Activated CD4-positive, alpha-beta T cell treated with anti-CD3 and anti-CD28 coated beads, Interleukin-2, amount 50 U/mL, for 16 hours (primary cell): ENCODE measurements at regions not wholly inside any gene's neighbourhood (a gene's known extent, or its start where the extent isn't known, plus 50 kb on each side); places are given as distances from the start of the nearest gene placed in this dataset.
"Not testable (repeated sequence)": the region's sequence is repeated elsewhere in the genome, so short reads cannot be mapped to it uniquely, and the experiment has no call there.

ENCODE experiments used
- DNase-seq: peaks from one replicate; pipeline ENCODE4 v3.0.0-alpha.2; 2020

GRCh38 chr12:78269620-78270019 is 438.9 kb downstream of the NAV3 start:
- DNase-seq = no peak

DNA sequence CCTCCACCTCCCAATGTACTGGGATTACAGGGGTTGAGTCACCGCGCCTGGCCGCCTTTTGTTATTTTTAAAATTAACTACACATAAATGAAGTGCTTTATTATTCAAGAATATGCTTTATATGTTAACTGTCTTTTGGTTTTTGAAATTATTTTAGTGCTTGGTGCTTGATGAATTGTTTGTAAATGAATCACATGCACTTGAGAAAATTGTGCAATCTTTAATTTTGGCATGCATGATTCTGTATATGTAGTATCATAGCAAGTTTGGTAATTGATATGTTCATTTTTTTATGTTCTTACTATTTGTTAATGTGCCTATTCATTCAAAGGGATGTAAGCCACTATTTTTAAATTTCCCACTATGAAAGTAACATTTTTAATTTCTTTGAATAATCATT is 440.9 kb downstream of the NAV3 start:
- DNase-seq = no peak

- no peak for DNase-seq
Measured at GRCh38 chr12:78275886-78276285, 445.2 kb downstream of the NAV3 start.

DNA sequence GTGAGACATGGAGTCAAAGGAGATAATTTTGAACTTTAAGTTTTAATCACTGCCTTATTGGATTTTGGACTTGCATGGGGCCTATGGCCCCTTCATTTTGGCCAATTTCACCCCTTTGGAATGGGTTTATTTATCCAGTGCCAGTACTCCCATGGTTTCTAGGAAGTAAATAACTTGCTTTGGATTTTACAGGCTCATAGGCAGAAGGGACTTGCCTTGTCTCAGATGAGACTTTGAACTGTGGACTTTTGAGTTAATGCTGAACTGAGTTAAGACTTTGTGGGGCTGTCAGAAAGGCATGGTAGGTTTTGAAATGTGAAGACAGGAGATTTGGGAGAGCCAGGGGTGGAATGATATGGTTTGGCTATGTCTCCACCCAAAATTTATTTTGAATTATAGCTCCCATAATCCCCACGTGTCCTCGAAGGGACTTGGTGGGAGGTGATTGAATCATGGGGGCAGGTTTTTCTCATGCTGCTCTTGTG is 448.1 kb downstream of the NAV3 start:
- no peak for DNase-seq

DNA sequence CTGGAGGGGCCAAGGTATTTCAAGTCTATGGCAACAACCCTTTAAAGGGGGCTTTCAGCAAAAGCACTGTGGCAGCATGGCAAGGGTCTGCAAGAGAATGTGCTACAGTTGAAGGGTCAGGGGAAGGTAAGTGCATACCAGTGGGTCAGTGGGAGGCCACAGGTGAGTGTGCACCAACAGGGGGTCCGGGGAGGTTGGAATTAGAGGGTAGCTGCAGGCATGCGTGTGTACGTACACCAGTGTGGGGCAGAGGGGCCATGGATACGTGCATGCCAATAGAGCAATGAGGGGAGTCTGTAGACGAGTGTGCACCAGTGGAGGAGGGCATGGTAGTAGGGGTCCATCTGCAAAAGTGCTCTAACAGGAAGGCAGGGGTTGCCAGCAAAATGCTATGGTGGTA is 448.9 kb downstream of the NAV3 start:
- no peak for DNase-seq

DNA sequence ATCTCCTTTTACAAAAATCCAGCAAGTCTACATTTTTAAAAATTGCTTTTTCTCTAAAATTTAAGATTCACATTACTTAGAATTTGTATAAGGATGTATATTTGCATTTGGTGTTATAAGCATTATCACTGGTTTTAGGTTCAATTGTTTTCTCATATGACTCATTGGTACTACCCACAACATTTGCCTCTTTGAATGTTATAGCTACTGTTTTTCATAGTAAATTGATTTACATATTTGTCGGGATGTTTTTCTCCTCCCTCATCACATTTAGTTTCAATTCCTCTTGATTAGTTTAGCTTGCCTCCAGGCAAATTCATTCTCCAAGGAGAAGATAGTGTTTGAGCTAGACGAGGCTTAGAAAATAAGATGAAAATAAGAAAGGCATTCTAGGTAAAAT is 450.4 kb downstream of the NAV3 start:
- not testable (repeated sequence) for DNase-seq

DNA sequence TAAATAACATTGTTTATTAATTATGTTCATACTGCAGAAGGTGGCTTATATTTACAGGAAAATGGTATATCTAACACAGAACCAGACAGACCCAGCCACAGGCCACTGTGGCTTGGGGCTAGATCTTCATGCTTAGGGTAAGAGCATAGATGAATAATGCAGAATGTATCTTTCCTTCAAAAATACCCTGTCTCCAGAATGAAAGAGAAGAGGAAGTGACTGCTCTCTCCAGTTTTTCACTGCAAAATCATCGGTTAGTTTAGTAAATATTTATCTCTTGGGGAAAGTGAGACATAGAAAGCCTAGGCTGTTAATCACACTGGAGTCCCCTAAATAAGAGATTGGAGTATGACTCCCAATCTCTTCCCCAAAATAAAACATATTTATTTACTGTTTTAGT is 453.7 kb downstream of the NAV3 start:
- no peak for DNase-seq

- DNase-seq = no peak
Measured at GRCh38 chr12:78290606-78291345, 460.1 kb downstream of the NAV3 start.

GRCh38 chr12:78293059-78293686 is 462.5 kb downstream of the NAV3 start:
- DNase-seq = no peak

GRCh38 chr12:78301282-78301681 is 470.6 kb downstream of the NAV3 start:
- DNase-seq = not testable (repeated sequence)

DNA sequence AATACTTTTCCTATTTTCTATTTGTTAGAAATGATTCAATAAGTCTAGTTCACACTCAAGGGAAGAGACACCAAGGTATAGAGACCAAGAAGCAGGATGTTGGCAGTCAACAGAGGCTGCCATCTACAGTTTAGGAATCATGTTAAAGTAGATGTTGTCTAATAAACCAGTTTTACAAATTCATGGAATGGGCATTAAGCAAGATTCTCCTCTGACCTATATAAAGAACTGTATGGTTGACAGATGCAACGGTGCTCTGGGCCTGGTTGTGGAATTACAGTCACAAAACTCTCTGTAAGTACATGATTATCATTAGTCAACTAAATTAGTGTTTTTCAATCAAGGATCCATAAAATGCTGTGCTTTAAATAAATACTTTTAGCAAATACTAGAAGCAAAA is 475.1 kb downstream of the NAV3 start:
- no peak for DNase-seq

GRCh38 chr12:78306236-78306635 is 475.5 kb downstream of the NAV3 start:
- DNase-seq = no peak

GRCh38 chr12:78308701-78309100 is 478.0 kb downstream of the NAV3 start:
- DNase-seq = no peak

GRCh38 chr12:78315028-78315427 is 484.3 kb downstream of the NAV3 start:
- DNase-seq = no peak

- no peak for DNase-seq
Measured at GRCh38 chr12:78316136-78316535, 485.4 kb downstream of the NAV3 start.

GRCh38 chr12:78316631-78317468 is 486.2 kb downstream of the NAV3 start:
- DNase-seq = no peak

GRCh38 chr12:78321696-78322095 is 491.0 kb downstream of the NAV3 start:
- no peak for DNase-seq

DNA sequence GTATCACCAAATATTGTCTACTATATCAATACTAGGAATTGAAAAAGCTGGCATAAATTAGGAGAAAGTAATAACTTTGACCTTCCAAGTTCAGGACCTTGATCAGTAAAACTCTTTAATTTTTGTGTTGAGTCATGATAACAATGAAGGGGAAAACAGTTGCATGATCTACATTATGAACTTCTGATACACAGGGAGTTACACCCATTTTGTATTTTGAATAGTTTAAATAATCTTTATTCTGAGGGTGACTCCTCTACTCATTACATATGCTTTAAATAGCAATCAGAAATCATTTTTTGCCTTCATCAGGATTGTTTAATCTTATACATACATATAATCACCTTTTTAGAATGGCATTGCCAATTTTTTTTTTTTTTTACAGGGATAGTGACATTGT is 492.5 kb downstream of the NAV3 start:
- no peak for DNase-seq

- no peak for DNase-seq
Measured at GRCh38 chr12:78324234-78324633, 493.5 kb downstream of the NAV3 start.

GRCh38 chr12:78328524-78328923 is 497.8 kb downstream of the NAV3 start:
- no peak for DNase-seq

DNA sequence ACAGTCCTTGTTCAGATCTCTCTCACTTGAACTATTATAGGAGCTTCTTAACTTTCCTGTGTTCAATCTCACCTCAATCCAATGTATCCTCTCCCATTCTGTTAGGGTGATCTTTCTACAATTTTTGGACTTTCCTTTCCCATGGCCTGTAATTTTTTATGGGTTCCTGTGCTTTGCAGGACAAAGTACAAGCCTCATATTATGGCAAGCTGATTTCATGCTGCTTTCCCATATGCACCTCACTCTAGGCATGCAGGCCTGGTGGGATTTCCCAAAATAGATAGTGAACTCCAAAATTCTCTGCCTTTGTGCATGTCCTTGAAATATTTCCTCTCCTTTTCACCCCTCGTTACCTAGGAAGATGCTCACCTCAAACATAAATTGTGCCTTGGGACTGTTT is 499.4 kb downstream of the NAV3 start:
- DNase-seq = no peak

DNA sequence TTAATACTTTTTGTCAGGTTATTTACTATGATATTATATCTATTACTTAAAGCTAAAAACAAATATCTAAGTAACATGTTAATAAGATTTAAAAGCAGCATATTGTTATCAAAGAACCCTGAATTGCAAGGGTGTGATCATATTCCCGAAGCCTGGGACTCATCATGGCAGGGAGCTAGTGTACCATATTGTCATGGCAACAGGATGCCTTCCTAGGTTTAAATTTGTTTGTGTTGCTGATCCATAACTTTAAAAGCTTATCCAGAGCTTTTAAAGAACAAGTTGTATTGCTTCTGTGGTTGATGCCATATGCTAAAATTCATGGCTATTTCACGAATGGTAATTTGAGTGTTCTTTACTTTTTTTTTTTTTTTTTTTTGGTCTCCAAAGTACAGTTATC is 500.5 kb downstream of the NAV3 start:
- DNase-seq = no peak

DNA sequence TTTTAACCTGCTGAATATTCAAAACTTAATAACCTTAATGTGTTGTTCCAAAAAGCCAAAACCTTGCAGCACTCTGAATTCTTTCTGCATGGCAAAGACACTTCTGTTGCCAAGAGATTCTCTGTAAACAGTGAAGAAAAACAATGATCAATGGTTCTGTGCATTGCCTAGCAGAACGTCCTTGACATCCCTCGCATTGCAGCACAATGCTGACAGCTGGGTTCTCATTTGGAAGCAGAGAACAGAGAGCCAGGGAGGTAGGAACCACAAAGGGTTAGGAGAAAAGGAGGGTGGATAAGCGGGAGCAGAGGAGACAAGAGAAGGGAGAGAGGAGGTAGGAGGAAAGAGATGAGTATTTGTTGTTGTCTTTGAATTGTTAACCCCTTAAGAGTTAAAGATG is 501.1 kb downstream of the NAV3 start:
- DNase-seq = no peak
